ENCODE measurements at regions not wholly inside any gene's neighbourhood (a gene's known extent, or its start where the extent isn't known, plus 50 kb on each side); places are given as distances from the start of the nearest gene placed in this dataset.

DNA sequence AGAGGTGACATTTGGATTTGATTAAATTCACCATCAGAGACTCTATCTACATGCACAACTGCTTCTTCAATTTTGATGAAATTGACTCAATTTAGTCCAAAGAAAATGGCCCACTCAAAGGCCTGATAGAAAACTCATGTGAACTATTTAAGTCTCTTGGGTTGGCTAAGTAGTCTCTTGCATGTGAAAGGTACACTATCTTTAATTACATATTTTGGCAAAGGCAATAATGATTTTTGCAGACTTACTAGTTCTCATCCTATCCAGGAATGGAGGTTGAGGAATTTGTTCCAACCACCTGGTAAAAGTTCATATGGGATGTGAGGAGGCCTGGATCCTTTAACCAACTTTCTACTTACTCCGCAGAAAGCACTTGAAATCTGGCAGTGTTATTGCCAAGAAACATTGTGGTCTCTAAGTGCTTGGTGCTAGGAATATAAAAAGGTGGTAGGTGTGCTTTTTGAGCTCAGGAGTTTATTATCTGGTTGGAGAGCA lies 618.6 kb upstream of the MKI67 start:
- no peak for TF ChIP-seq POLR2A (IDR thresholded peaks at IDR 0.05)
- TF ChIP-seq, protein P1, sequence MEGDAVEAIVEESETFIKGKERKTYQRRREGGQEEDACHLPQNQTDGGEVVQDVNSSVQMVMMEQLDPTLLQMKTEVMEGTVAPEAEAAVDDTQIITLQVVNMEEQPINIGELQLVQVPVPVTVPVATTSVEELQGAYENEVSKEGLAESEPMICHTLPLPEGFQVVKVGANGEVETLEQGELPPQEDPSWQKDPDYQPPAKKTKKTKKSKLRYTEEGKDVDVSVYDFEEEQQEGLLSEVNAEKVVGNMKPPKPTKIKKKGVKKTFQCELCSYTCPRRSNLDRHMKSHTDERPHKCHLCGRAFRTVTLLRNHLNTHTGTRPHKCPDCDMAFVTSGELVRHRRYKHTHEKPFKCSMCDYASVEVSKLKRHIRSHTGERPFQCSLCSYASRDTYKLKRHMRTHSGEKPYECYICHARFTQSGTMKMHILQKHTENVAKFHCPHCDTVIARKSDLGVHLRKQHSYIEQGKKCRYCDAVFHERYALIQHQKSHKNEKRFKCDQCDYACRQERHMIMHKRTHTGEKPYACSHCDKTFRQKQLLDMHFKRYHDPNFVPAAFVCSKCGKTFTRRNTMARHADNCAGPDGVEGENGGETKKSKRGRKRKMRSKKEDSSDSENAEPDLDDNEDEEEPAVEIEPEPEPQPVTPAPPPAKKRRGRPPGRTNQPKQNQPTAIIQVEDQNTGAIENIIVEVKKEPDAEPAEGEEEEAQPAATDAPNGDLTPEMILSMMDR (IDR thresholded peaks at IDR 0.05) = no peak
